HG03571 (cell line): ENCODE measurements at regions not wholly inside any gene's neighbourhood (a gene's known extent, or its start where the extent isn't known, plus 50 kb on each side); places are given as distances from the start of the nearest gene placed in this dataset.
"Not testable (repeated sequence)": the region's sequence is repeated elsewhere in the genome, so short reads cannot be mapped to it uniquely, and the experiment has no call there.

Experiments
- ATAC-seq: cut with Tn5 transposase; IDR thresholded peaks from one replicate; pipeline ENCODE4 v1.9.1; 2021; ENCODE audit not compliant: unreplicated experiment

- ATAC-seq = no peak
These were observed 418.3 kb upstream of the POU3F2 start for GRCh38 chr6:98416027-98416426.

GRCh38 chr6:98416497-98417158 is 417.7 kb upstream of the POU3F2 start:
- ATAC-seq = not testable (repeated sequence)

DNA sequence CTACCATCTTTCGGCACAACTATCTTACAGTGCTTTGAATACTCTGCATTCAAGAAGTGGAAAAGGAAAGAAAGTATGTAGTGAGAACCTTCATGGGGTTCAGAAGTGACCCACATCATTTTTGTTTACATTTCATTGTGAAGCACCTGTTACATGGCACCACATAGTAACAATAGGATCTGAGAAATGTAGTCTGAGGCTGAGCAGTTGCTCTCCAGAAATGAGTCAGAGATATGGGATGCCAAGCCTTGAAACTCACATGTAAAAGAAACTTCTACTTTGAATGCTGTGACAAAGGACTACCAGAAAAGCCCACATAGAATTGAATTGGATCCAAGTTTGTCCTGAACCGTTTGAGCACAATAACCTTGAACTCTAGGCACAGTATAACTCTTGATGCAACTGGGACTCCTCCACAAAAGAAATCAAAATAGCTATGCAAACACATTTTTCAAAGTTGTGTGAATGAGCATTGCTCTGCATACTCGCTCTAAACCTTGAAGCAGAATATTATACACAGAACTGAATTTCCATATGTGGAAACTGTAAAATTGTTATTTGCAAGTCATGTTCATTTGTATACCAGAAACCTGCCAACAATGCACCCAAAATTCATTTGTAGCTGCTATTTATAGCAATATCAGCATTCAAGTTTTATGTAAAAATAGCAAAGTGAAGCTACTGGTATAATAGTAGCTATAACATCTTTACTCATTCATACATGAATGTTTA is 400.9 kb upstream of the POU3F2 start:
- no peak for ATAC-seq

- ATAC-seq = no peak
These were observed 390.7 kb upstream of the POU3F2 start for GRCh38 chr6:98443633-98444032.

DNA sequence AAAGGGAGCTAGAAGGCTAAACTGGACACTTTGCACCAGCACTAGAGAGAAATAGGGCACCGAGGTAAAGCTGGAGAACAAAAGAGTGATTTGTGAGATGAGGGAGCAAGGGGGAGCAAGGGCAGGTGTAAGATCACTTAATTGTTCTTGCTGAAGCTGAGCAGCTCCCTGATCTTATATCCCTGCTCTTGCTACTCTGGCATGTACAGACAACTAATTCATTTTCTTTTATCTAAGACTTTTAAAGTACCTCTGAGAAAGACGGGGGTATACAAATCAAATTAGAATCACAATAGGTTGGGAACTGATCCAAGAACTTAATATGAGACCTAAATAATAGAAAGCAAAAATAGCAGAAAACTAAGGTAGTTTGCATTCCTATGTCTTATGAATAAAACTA is 381.7 kb upstream of the POU3F2 start:
- ATAC-seq = no peak

- ATAC-seq = no peak
These were observed 379.5 kb upstream of the POU3F2 start for GRCh38 chr6:98454809-98455322.

- ATAC-seq = no peak
These were observed 375.7 kb upstream of the POU3F2 start for GRCh38 chr6:98458708-98459107.

DNA sequence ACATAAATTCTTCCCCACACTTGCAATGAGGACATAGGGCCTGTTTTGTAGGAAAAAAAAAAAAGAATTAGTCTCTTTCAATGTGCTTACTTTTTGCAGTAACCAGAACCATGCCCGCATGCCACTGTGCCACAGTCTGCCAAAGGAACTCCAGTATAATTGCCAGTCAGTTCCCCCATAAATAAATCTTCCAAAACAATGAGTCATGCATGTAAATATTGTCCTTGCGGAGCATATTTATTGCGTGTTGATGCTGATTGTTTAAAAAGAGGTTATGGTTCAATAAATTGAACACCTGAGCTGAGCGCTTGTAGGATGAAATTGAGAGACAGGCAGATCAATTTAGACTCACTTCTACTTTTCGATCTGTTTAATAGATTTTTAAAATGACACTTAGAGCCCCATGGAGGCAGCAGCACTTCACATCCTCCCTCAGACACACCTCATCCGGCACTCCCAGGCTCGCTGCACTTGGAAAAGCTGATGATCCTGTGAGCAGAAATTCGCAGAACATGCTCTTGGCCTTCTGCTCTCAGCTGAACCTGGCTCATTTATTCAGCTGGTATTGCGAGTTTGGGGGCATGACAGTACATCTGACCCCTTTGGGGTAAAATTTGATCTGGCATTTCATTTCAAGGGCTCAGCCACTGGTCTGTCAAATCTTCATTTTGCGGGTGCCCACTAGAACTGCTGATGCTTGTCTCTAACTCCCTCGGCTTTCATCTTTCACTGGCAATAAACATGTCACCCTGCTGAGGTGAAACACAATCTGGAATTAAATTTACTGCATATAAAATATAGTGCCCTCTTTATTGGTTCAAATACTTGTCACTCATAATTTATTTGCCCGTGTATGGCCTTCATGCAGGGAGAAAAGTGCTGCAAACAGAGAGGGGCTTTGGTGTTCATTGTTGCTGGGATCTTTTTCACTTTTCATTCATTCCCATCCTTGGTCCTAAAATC is 371.1 kb upstream of the POU3F2 start:
- no peak for ATAC-seq

GRCh38 chr6:98467091-98467490 is 367.3 kb upstream of the POU3F2 start:
- no peak for ATAC-seq

DNA sequence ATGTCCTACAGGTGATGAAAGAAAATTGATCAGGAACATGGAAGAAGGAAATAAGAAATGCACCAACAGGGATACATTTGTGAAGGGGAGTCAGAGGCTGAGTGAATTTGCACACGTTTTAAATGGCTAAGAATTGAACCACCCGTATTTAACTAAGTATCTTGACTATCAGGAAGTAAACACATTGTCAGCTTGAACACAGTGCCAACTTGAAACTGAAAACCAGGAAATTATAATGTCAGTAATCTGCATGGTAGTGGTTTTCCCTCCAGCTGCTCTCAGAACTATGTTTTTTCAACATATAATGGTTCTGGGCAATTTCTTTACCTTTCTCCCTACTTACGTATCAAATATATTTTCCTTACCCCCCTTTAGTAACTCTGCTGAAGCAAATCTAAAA is 366.5 kb upstream of the POU3F2 start:
- ATAC-seq = no peak

DNA sequence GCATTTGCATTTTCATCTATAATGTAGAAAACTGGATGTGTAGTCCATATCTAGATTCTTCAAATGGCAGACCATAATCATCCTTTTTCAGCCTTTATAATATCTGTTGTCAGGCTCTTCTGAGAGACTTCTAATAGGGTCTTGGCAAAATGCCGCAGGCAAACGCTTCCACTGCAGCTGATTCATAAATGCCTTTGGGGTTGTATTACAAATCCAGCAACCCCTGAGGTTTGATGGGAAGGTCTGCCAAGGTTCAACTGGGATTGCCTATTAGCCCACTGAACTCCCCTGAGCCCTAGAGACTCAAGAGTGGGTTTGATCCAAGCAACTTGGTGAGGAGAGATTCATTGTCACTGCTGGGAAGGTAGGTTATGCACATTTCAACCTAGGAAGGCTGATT is 365.2 kb upstream of the POU3F2 start:
- ATAC-seq = no peak

DNA sequence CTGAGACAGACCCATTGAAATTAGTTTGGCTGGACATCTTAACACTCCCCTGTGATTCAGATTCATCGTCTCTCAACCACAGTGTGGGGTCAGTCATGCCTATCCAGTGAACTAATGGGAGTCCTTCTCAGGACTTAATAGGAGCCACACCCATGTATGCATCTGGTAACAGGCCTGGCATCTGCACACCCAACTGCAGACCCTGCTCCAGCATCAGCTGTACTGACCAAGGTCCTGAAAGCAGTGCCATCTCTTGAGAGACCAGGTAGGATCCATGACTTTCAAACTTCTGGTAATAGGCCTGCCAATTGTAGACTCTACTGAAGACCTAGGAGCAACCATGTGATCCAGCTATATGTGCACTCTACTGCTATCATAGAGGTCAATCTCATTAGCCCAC is 363.6 kb upstream of the POU3F2 start:
- ATAC-seq = no peak

- no peak for ATAC-seq
These were observed 362.9 kb upstream of the POU3F2 start for GRCh38 chr6:98471444-98471843.

DNA sequence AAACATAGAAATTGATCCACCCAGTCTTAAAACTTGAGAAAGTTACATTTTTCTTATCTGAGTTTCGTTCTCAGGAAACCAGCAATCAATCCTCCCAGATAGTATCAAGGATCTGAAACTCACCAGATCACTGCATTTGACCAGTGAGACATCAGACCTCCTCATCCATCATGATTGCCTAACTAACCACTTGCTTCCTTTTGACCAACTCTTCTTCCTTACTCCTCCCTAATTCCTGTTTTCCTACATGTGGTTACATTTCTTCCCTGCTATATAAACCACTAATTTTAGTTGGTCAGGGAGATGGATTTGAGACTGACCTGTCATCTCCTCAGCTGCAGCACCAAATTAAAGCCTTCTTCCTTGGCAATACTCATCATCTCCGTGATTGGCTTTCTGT is 357.1 kb upstream of the POU3F2 start:
- ATAC-seq = no peak

GRCh38 chr6:98484696-98485095 is 349.7 kb upstream of the POU3F2 start:
- ATAC-seq = no peak

GRCh38 chr6:98485593-98485992 is 348.8 kb upstream of the POU3F2 start:
- ATAC-seq = no peak

GRCh38 chr6:98486057-98486456 is 348.3 kb upstream of the POU3F2 start:
- no peak for ATAC-seq

GRCh38 chr6:98487612-98488011 is 346.8 kb upstream of the POU3F2 start:
- no peak for ATAC-seq

- ATAC-seq = no peak
These were observed 336.1 kb upstream of the POU3F2 start for GRCh38 chr6:98498144-98498775.

- no peak for ATAC-seq
These were observed 335.5 kb upstream of the POU3F2 start for GRCh38 chr6:98498866-98499265.
